OCI-LY1 (cell line): ENCODE measurements at regions not wholly inside any gene's neighbourhood (a gene's known extent, or its start where the extent isn't known, plus 50 kb on each side); places are given as distances from the start of the nearest gene placed in this dataset.

Source experiments
- H2AFZ ChIP-seq: fragments of 200-600 bp; sonication (generic), shearing (Covaris generic); 2 replicates; pipeline ENCODE4 v1.6.0; 2014; ENCODE audit warnings: antibody characterized with exemption, mild to moderate bottlenecking, low read length
- H3F3A ChIP-seq: fragments of 200-600 bp; sonication (generic), shearing (Covaris generic); 2 replicates; pipeline ENCODE4 v1.6.0; 2014; ENCODE audit warnings: mild to moderate bottlenecking, antibody characterized with exemption, low read length, moderate library complexity; ENCODE audit not compliant: insufficient read depth
- H3K27ac ChIP-seq: fragments of 200-600 bp; sonication (generic); 2 replicates; pipeline ENCODE4 v1.5.1; 2014; ENCODE audit warnings: low read length, mixed run types, mild to moderate bottlenecking, low read depth; ENCODE audit not compliant: poor library complexity, severe bottlenecking
- H3K27me3 ChIP-seq: fragments of 200-600 bp; sonication (generic); 2 replicates; pipeline ENCODE4 v1.6.0; 2014; ENCODE audit warnings: antibody characterized with exemption, mild to moderate bottlenecking, low read length, moderate library complexity; ENCODE audit not compliant: insufficient read depth
- H3K36me3 ChIP-seq: fragments of 200-600 bp; sonication (generic); 2 replicates; pipeline ENCODE4 v1.6.1; 2014; ENCODE audit warnings: mild to moderate bottlenecking, antibody characterized with exemption, low read length, moderate library complexity, mixed read lengths; ENCODE audit not compliant: insufficient read depth
- H3K4me1 ChIP-seq: fragments of 200-600 bp; sonication (generic); 2 replicates; pipeline ENCODE4 v1.5.1; 2014; ENCODE audit warnings: mild to moderate bottlenecking, low read length, moderate library complexity; ENCODE audit not compliant: insufficient read depth, severe bottlenecking
- H3K4me2 ChIP-seq: fragments of 200-600 bp; sonication (generic), shearing (Covaris generic); 2 replicates; pipeline ENCODE4 v1.6.1; 2014; ENCODE audit warnings: low read length
- H3K4me3 ChIP-seq: fragments of 200-600 bp; sonication (generic); 2 replicates; pipeline ENCODE4 v1.5.1; 2014; ENCODE audit warnings: low read length, low read depth, mild to moderate bottlenecking, mixed read lengths; ENCODE audit not compliant: poor library complexity, severe bottlenecking
- H3K79me2 ChIP-seq: fragments of 200-600 bp; shearing (Covaris generic); 2 replicates; pipeline ENCODE4 v1.6.1; 2016; ENCODE audit warnings: mixed run types, low read length, mixed read lengths; ENCODE audit not compliant: insufficient read depth
- H3K9ac ChIP-seq: fragments of 200-600 bp; sonication (generic), shearing (Covaris generic); 2 replicates; pipeline ENCODE4 v1.6.1; 2014; ENCODE audit warnings: mild to moderate bottlenecking, low read length, mixed read lengths
- H3K9me2 ChIP-seq: fragments of 200-600 bp; sonication (generic), shearing (Covaris generic); 2 replicates; pipeline ENCODE4 v1.6.1; 2014; ENCODE audit warnings: low read depth, mild to moderate bottlenecking, low read length, mixed read lengths
- H3K9me3 ChIP-seq: fragments of 200-600 bp; shearing (Covaris generic); 2 replicates; pipeline ENCODE4 v1.6.1; 2014; ENCODE audit warnings: low read length, mixed read lengths
- H4K20me1 ChIP-seq: fragments of 200-600 bp; sonication (generic), shearing (Covaris generic); 2 replicates; pipeline ENCODE4 v1.6.0; 2016; ENCODE audit warnings: mild to moderate bottlenecking, low read length; ENCODE audit not compliant: insufficient read depth
- EZH2 ChIP-seq: fragments of 200-600 bp; sonication (generic), shearing (Covaris generic); IDR thresholded peaks from 2 replicates; pipeline ENCODE4 v1.8.0; 2017; ENCODE audit warnings: borderline replicate concordance, mixed run types, mild to moderate bottlenecking, antibody characterized with exemption, low read length, moderate library complexity, mixed read lengths
- TF ChIP-seq, protein P1 (sequence below): fragments of 200-600 bp; sonication (generic), shearing (Covaris generic); IDR thresholded peaks from 2 replicates; pipeline ENCODE4 v1.5.1; 2017; ENCODE audit warnings: mild to moderate bottlenecking, antibody characterized with exemption, low read length, moderate library complexity, mixed read lengths

DNA sequence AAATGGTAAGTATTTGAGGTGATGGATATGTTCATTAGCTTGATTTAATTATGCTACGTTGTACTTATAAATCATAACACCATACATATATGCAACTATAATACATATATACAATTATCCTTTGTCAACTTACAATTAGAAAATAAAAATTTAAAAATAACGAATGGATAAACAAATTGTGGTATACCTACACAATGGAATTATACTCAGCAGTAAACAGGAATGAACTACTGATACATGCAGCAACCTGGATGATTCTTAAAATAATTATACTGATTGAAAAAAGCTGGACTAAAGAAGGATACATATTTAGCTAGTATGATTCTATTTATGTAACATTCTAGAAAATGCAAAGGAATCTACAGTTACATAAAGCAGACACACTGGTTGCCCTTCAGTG is 425.7 kb downstream of the DYNC2H1 start:
- H3K27ac ChIP-seq: no peak overlapping the region
- H3K36me3 ChIP-seq: no peaks in the 10 kb centered on the region
- H3K9me3 ChIP-seq: no peaks in the 10 kb centered on the region
- no peak overlapping the region for H2AFZ ChIP-seq
- H3K4me1 ChIP-seq: no peaks in the 10 kb centered on the region
- no peak overlapping the region for H3K4me3 ChIP-seq
- H3K79me2 ChIP-seq: no peaks in the 10 kb centered on the region
- H3F3A ChIP-seq: no peaks in the 10 kb centered on the region
- no peaks in the 10 kb centered on the region for H4K20me1 ChIP-seq
- no peak overlapping the region for H3K4me2 ChIP-seq
- H3K27me3 ChIP-seq: no peaks in the 10 kb centered on the region
- H3K9ac ChIP-seq: no peak overlapping the region
- no peaks in the 10 kb centered on the region for H3K9me2 ChIP-seq
- no peak for TF ChIP-seq EZH2
- TF ChIP-seq, protein P1, sequence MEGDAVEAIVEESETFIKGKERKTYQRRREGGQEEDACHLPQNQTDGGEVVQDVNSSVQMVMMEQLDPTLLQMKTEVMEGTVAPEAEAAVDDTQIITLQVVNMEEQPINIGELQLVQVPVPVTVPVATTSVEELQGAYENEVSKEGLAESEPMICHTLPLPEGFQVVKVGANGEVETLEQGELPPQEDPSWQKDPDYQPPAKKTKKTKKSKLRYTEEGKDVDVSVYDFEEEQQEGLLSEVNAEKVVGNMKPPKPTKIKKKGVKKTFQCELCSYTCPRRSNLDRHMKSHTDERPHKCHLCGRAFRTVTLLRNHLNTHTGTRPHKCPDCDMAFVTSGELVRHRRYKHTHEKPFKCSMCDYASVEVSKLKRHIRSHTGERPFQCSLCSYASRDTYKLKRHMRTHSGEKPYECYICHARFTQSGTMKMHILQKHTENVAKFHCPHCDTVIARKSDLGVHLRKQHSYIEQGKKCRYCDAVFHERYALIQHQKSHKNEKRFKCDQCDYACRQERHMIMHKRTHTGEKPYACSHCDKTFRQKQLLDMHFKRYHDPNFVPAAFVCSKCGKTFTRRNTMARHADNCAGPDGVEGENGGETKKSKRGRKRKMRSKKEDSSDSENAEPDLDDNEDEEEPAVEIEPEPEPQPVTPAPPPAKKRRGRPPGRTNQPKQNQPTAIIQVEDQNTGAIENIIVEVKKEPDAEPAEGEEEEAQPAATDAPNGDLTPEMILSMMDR: no peak

DNA sequence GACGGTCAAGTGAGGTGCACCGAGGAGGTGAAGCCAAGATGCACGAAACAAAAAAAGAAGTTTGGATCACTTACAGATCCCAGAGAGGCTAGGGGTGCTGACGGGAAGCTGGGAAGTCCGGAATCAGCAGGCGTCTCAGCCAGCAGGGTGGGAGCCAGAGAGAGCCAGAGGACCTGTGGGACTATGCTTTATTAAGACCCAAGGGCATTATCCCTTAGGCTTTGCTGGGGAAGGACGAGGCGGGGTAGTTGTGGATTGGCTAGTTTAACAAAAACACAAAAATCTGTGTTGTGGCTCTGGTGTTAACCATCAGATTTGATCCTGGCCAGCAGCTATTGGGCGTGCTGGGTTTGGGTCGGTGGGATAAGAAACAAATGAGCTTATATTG is 427.1 kb downstream of the DYNC2H1 start:
- Histone ChIP-seq H3K27ac (no peak overlapping the region), H3K36me3 (no peaks in the 10 kb centered on the region), H3K4me1 (no peaks in the 10 kb centered on the region), H3F3A (no peaks in the 10 kb centered on the region), H3K9ac (no peak overlapping the region), H3K9me2 (no peaks in the 10 kb centered on the region), H3K4me3 (no peak overlapping the region), H3K9me3 (no peaks in the 10 kb centered on the region), H3K4me2 (no peak overlapping the region), H3K79me2 (no peaks in the 10 kb centered on the region), H2AFZ (no peak overlapping the region), H4K20me1 (no peaks in the 10 kb centered on the region), H3K27me3 (no peaks in the 10 kb centered on the region)
- TF ChIP-seq, protein P1: no peak
- no peak for TF ChIP-seq EZH2

DNA sequence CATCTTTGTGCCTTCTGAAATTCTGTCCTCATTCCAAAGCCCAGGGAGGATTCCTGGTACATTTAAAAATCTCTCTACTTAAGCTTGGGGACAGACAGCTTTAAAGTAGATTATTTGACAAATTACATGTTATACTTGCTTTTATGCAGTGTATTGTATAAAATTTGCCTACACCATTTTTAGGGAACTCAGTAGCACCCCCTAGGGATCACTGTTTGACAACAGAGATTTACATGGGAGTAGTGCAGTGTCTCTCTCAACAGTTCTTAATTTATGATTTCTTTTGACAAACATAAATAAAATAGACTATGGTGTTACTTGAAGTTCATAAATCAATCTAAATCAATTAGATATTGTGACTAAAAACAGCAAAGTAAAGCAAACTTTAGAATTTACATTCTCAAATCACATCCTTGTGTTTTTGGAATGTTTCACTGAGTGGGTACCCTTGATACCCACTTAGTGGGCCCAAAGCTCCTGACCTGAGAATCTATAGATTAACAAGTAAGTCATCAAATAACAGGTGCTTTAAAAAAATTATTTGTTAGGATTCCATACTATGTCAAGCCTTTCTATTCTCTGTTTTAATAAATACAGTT is 428.8 kb downstream of the DYNC2H1 start:
- no peaks in the 10 kb centered on the region for H3K9me3 ChIP-seq
- TF ChIP-seq, protein P1: peak; percentile 43
- no peak for TF ChIP-seq EZH2
- H4K20me1 ChIP-seq: no peaks in the 10 kb centered on the region
- no peak overlapping the region for H3K4me2 ChIP-seq
- H3K9me2 ChIP-seq: no peaks in the 10 kb centered on the region
- no peak overlapping the region for H3K4me3 ChIP-seq
- H3F3A ChIP-seq: no peaks in the 10 kb centered on the region
- H3K79me2 ChIP-seq: no peaks in the 10 kb centered on the region
- H3K9ac ChIP-seq: no peak overlapping the region
- H3K4me1 ChIP-seq: no peaks in the 10 kb centered on the region
- no peak overlapping the region for H3K27ac ChIP-seq
- no peaks in the 10 kb centered on the region for H3K36me3 ChIP-seq
- no peak overlapping the region for H2AFZ ChIP-seq
- H3K27me3 ChIP-seq: no peaks in the 10 kb centered on the region
